Skeletal muscle cell (primary cell): ENCODE measurements at regions not wholly inside any gene's neighbourhood (a gene's known extent, or its start where the extent isn't known, plus 50 kb on each side); places are given as distances from the start of the nearest gene placed in this dataset.

Experiments used
- DNase-seq: peaks from one replicate; pipeline ENCODE4 v3.0.0-alpha.2; 2010; ENCODE audit warnings: low read depth
- H3K4me3 ChIP-seq: 2 replicates; pipeline ENCODE4 v1.5.1; 2011; ENCODE audit warnings: low read depth, mild to moderate bottlenecking, control low read depth, low read length, moderate library complexity

DNA sequence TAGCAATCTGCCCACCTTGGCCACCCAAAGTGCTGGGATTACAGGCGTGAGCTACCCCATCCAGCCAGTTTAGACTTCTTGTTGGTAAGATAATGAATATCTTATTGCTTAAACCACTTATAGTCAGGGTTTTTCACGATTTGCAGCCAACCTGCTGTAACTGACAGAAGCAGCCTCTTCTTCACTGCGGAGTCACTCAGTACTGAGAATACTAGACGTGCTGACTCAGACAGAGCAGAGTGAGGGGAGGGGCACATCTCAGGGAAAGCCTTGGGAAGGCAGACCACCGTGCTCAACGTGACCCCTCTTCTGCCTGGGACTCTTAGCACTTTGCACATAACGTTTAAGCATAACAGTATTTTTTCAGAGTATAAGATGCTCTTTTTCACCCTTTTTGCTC is 74.3 kb upstream of the ARHGEF7 start:
- no peak for DNase-seq
- H3K4me3 ChIP-seq = no peak overlapping the region

- DNase-seq = no peak
- no peak overlapping the region for H3K4me3 ChIP-seq
Measured at GRCh38 chr13:111039735-111040134, 75.4 kb upstream of the ARHGEF7 start.

DNA sequence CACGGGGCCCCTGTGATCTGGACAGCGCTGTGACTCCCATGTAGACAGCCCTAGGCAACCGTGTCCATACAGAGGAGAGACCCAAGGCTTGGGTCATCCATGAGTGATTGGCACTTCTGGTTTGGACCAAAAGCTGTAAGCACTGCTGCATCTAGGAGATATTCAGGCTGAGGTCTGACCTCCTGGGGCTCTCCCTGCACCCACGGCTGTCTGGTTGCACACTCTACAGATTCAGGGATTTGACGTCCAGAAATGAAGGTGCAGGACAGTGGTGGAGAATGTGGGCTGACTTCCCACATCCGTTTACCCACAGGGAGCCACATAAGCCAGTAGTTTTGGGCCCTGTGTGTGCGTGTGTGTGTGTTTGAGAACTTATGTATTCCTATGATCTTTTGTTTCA is 76.2 kb upstream of the ARHGEF7 start:
- no peak for DNase-seq
- no peak overlapping the region for H3K4me3 ChIP-seq

DNA sequence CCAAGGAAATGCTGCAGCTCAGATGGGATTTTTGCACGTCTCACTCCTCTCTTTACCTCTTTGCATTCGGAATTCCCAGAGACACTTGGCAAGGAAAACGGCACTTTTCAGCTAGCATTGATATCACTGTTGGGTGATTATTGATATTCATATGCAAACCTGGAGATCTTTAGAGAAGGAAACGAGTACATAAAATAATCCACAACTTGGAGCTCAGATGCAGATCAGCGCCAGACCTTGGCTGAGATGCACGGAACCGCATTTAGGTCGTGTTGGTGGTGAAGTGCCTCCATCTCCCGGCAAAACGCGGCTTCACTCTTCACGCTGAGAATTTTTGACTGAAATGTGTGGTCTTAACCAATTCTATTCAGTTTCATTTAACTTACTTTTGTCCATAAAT is 77.2 kb upstream of the ARHGEF7 start:
- H3K4me3 ChIP-seq = no peak overlapping the region
- DNase-seq = no peak

GRCh38 chr13:111036665-111037064 is 78.4 kb upstream of the ARHGEF7 start:
- no peak for DNase-seq
- H3K4me3 ChIP-seq = no peak overlapping the region

GRCh38 chr13:111035861-111036260 is 79.2 kb upstream of the ARHGEF7 start:
- H3K4me3 ChIP-seq = no peak overlapping the region
- no peak for DNase-seq

DNA sequence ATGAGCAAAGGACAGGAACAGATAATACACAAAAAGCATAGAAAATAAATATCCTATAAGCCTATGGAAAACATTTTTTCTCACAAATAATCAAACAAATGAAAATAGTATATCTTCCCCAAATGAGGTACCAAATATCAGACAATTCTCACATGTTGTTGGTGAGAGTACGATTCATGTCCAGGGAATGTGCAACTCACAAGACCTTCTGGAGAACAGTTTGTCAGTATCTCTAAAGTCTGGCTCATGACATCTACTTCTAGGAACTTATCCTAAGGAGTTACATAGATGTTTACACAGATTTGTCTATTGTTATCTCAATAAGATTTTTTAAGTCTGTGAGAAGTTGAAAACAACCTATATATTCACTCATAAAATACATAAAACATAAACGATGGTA is 80.3 kb upstream of the ARHGEF7 start:
- no peak for DNase-seq
- no peak overlapping the region for H3K4me3 ChIP-seq

GRCh38 chr13:111033172-111034130 is 81.7 kb upstream of the ARHGEF7 start:
- H3K4me3 ChIP-seq = no peak overlapping the region
- DNase-seq = no peak

DNA sequence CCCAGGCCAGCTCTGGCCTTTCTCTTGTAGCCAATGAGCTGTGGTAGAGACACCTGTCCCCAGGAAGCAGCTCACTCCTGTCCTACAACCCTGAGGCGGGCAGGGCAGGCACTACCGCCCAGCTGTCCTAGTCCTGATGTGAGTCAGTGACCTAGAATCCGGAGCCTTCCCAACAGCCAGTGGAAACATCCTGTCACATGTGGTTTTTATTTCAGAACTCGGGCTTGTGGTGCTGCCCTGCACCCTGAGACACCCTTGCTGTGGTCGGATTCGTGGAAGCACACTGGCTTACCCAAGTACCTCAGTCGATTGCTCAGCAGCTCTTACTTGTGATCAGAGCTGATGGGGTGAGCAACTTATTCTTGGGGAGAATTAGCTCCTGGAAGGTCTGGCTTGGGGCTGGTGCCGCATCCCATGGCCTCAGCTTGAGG is 83.6 kb upstream of the ARHGEF7 start:
- H3K4me3 ChIP-seq = no peak overlapping the region
- peak; percentile 56 for DNase-seq

DNA sequence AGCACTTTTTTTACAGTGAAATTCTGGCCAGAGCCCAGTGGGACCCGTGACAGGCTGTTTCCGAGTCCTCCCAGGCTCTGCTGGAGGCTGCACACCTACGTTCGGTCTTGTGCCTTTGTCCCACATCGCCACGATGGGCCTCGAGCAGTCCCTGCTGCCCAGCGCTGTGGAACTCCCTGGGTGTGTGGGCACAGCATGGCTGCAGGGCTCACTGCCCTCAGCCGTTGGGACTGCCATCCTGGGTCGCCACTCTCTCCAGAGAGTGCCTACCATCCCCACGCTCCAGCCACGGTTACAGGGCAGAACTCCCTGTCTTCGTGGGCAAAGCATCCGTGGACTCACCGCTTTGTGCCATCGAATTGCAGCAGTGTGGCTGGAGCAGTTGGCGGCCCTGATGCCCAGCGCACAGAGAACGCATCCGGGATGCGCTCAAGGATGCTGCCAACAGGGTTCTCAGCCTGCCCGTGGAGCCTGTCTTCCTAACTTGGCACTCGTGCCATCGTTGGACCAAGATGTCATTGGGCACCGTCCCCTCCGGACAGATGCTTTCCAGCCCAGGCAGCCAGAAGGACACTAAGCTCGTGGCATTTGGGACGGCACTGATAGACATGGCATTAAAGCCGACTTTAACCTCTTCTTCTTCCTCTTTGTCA is 85.0 kb upstream of the ARHGEF7 start:
- no peak overlapping the region for H3K4me3 ChIP-seq
- no peak for DNase-seq

- H3K4me3 ChIP-seq = no peak overlapping the region
- no peak for DNase-seq
Measured at GRCh38 chr13:111027458-111028439, 87.4 kb upstream of the ARHGEF7 start.

DNA sequence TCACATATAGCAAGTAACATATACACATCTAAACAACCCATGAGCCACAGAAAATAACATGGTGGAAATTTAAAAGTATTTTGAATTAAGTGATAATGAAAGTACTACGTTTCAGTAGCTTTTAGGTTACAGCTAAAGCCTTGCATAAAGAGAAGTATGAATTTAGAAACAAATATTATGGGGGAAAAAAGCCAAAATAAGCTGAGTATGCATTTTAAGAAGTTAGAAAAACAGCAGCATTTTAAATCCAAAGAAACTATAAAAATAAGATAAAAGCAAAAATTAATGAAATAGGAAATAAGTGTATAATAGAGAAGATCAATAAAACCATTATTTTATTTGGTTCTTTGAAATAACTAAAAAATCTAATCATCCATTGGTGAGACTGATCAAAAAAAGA is 89.8 kb upstream of the ARHGEF7 start:
- DNase-seq = no peak
- no peak overlapping the region for H3K4me3 ChIP-seq

GRCh38 chr13:111022886-111023285 is 92.2 kb upstream of the ARHGEF7 start:
- DNase-seq = no peak
- no peak overlapping the region for H3K4me3 ChIP-seq

DNA sequence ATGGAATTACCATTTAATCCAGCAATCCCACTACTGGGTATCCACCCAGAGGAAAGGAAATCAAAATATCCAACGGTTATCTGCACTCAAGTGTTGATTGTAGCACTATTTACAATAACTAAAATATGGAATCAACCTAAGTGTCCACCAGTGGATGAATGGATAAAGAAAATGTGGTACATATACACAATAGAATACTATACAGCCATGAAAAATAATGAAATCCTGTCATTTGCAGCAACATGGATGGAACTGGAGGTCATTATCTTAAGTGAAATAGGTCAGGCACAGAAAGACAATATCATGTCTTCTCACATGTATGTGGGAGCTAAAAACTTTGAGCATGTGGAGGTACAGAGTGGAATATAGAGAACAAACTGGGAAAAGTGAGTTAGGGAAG is 92.9 kb upstream of the ARHGEF7 start:
- no peak overlapping the region for H3K4me3 ChIP-seq
- no peak for DNase-seq

DNA sequence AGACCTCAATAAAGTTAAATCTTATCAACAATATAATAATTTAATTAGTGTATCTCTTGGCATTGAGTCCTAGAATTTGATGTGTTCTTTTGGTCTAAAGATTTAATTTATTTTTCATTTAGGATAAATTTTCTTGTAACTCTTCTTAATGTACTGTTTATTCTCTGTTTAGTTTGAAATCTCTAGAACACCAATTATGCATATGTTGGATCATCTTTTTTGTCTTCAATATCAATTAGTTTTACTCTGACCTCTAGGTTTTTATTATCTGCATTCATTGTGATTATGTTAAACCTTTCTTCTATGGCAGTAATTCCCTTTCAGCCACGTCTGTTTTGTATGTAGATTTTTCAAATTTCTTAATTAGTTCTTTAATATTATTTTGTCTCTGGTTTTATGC is 93.8 kb upstream of the ARHGEF7 start:
- no peak for DNase-seq
- no peak overlapping the region for H3K4me3 ChIP-seq

- H3K4me3 ChIP-seq = no peak overlapping the region
- no peak for DNase-seq
Measured at GRCh38 chr13:111020546-111020945, 94.6 kb upstream of the ARHGEF7 start.

- H3K4me3 ChIP-seq = no peak overlapping the region
Measured at GRCh38 chr13:111020021-111020420, 95.1 kb upstream of the ARHGEF7 start.

GRCh38 chr13:111017755-111018459 is 97.2 kb upstream of the ARHGEF7 start:
- H3K4me3 ChIP-seq = no peak overlapping the region
- no peak for DNase-seq

More at GRCh38 chr13:111020021-111020420, 95.1 kb upstream of the ARHGEF7 start:
- DNase-seq = no peak

DNA sequence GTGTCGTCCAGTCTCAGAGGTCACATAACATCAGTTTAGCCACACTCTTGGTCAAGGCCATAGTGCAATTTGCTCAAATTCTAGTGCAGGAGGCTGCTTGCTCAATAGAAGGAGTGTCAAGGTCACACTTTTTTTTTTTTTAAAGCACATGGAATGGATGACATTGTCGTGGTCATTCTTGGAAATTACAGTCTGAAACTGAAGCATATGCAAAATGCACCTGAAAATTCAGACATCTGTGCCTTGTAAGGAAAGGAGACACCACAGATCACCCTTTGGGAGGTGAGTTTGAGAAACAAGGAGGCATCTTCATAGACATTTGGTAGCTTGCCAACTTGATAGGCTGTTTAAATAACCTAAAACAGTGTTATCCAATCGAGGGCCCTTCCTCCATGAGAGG is 98.3 kb upstream of the ANKRD10 start:
- no peak for DNase-seq
- no peak overlapping the region for H3K4me3 ChIP-seq
